SIG-M5 treated with dmso at 0.1 percent for 504 hours (cell line): ENCODE measurements at regions not wholly inside any gene's neighbourhood (a gene's known extent, or its start where the extent isn't known, plus 50 kb on each side); places are given as distances from the start of the nearest gene placed in this dataset.

ENCODE experiments used
- DNase-seq: peaks from one replicate; lab custom pipeline; 2025; ENCODE audit not compliant: unreplicated experiment; lab: John Stamatoyannopoulos, UW

GRCh38 chr13:87868731-87869130 lies 197.6 kb downstream of the SLITRK5 start:
- no peak for DNase-seq

GRCh38 chr13:87872813-87873212 lies 201.6 kb downstream of the SLITRK5 start:
- DNase-seq, result no peak

DNA sequence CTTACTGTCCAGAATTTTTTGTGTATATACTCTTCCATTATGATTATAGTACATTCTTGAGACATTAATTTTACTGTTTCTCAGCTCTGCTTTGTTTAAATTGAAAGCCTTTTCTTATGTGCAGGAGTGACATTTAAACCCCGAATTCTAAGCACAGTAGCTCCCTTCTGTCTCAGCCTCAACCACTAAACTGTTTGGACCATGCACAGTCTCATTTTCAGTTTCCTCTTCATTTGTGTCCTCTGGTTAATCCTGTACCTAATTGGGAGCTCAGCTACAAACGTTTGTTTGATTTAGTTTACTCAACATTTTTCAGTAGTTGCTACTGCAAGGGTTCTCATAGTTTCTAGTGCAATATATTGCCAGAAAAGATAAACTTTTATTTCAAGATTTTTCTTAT lies 206.3 kb downstream of the SLITRK5 start:
- no peak for DNase-seq

GRCh38 chr13:87878706-87879105 lies 207.5 kb downstream of the SLITRK5 start:
- DNase-seq, result no peak

DNA sequence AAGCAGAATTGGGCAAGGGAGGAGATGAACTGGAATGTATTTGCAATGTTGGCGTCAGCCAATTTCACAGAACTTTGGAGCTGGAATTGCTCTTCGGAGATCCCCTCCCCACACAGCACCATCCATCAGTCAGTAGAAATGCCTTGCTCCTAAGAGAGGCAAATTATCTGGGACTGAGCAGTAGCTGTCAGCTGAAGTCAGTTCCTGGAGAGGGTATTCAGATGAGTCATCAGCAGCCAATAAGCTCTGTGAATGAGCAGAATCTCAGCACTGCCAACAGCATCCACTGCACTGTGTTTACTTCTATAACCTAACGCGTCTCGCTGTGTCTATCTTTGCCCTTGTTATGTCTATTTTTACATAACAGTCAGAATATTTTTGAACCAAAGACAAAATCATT lies 213.7 kb downstream of the SLITRK5 start:
- DNase-seq, result no peak

DNA sequence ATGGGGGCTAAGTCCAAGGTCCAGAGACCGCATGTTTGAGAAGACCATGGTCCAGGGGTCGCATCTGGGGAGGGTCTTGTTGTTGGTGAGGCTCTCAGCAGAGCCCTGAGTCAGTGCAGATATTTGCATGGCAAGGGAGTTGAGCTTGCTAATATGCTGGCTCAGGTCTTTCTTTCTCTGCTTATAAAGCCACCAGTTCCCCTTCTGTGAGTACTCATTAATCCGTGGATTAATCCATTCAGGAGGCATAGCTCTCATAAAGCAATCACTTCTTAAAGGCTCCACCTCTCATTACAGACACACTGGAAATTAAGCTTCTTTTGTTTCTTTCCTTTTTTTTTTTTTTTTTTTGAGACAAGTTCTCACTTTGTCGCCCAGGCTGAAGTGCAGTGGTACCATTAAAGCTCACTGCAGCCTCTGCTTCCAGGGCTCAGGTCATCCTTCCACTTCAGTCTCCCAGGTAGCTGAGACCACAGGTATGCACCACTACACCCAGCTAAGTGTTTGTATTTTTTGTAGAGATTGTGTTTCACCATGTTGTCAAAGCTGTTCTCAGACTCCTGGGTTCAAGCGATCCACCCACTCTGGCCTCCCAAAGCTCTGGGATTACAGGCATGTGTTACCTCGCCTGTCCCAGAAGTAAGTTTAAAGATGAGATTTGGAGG lies 216.4 kb downstream of the SLITRK5 start:
- DNase-seq, result no peak

- DNase-seq, result no peak
These were observed 218.1 kb downstream of the SLITRK5 start for GRCh38 chr13:87889254-87889653.

DNA sequence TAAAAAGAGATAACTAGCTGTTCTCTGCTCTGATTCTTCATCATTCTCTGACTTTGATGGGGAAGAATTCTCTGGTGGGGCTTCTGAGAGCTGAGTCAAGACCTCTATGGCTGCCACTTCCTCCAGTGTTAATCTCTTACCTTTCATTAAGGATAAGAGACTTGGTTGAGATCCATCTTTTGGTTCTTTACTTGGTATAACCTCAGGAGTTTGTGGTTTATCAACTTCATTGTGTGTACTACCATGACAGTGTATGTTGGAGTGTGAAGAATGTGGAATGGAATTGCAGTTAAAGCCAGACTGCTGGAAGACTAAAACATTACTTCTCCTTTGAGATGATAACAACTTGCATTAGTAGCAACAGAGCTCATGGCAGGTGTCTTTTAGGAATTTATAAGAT lies 222.0 kb downstream of the SLITRK5 start:
- DNase-seq, result no peak

- peak; percentile 95 for DNase-seq
These were observed 222.9 kb downstream of the SLITRK5 start for GRCh38 chr13:87894059-87894458.

- no peak for DNase-seq
These were observed 232.4 kb downstream of the SLITRK5 start for GRCh38 chr13:87903553-87903952.

DNA sequence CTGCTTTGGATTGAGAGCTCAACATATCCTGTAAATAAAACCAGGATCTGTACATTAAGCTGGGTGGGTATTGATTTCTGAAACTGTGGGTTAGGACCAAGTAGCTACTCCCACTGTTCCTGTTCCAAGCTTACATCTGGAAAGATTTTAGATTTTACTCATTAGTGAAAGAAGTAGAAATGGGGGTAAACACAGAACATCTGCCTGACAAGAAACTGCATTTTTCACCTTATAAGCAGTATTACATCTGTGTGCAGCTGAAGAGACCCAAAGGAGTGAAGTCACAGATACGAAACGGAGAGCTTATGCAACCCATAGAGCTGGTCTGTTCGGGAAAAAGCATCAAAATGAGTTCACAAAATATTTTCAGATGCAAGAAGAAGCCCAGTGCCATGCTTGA lies 235.2 kb downstream of the SLITRK5 start:
- no peak for DNase-seq

DNA sequence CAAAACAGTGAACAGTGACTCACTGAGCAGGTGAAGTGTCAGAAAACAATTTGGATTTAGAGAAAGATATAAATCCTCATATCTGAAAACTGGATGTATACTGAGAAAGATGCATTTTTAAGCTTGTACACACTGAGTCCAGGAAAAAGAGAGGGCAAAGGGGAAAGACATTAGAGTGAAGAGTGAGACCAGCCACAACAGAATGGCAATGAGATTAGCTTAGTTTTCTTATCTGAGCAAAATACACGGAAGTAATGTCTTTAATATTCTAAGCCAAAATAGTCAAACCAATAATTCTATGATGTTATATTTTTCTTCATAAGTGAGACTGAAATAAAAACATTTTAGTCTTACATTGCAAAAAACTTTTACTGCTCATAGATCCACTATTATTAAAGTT lies 236.0 kb downstream of the SLITRK5 start:
- DNase-seq, result no peak

- DNase-seq, result no peak
These were observed 248.8 kb downstream of the SLITRK5 start for GRCh38 chr13:87919956-87920355.

DNA sequence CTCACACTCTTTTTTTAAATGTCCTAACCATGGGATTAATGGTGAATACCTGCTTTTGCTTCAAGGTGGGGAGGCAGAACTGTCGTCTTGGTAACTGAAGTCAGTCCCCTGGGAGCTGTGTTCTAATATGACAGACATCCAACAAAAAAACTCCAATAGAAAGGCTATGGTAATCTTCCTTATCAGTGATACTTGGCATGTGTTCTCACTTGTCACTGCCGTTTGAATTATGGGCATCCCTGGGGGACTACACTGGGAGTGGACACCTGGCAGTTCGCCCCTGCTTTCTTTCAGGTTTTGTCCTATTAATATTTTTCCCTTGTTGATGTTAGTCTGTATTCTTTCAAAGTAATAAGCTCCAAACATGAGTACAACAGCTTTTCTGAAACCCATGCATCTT lies 252.6 kb downstream of the SLITRK5 start:
- DNase-seq, result no peak

GRCh38 chr13:87925006-87925405 lies 253.8 kb downstream of the SLITRK5 start:
- no peak for DNase-seq

GRCh38 chr13:87940776-87941175 lies 269.6 kb downstream of the SLITRK5 start:
- DNase-seq, result no peak

GRCh38 chr13:87941226-87941625 lies 270.1 kb downstream of the SLITRK5 start:
- DNase-seq, result no peak

DNA sequence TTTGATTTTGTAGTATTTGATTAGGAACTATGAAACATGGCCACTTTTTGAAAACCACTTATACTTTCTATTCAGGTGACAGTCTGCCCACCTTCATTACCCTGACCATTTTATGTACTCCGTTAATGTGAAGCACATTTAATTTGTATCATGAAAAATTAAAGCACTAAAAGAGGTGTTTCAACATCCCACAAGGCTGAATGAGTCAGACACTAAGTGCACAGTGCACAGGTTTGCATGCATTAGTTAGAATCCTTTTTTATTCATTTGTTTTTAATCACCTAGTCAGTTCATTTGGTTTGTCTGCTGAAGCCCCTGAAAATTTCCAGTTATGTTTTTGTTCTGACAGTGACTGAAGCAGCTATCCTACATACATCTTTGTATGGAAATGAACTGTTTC lies 271.0 kb downstream of the SLITRK5 start:
- DNase-seq, result no peak

DNA sequence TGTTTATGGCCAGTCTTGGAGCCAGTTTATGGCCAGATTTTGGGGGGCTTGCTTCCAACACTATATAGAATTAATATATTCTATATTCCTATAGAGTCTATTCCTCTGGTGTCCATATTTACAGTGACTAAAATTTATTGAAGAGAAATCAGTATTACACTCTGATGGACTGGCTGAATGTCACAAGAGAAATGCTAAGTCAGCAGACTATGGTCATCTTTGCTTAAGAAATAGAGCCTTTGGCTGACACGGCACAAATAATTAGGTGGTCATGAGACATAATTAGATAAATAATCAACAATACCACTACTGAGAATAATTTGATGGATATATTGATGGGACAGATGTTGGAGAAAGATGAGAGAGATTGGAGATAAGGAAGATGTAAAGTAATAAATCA lies 272.9 kb downstream of the SLITRK5 start:
- no peak for DNase-seq

DNA sequence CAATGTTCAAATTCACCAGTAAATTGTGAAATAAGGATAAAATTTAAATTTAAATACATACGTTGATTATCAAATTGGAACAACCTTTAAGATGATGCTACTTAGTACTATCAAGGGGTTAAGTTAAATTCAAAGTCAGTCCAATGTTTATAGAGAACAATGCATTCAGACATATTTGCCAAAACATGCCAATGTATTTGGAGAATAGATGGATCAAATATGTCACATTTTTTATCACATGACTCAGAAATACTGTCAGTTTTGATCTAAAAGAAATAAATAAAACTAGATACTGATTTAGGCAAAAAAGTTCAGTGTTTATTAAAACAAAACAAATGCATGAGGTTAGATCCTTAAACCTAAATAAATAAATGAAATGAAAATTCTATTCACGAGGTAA lies 281.2 kb downstream of the SLITRK5 start:
- DNase-seq, result no peak

DNA sequence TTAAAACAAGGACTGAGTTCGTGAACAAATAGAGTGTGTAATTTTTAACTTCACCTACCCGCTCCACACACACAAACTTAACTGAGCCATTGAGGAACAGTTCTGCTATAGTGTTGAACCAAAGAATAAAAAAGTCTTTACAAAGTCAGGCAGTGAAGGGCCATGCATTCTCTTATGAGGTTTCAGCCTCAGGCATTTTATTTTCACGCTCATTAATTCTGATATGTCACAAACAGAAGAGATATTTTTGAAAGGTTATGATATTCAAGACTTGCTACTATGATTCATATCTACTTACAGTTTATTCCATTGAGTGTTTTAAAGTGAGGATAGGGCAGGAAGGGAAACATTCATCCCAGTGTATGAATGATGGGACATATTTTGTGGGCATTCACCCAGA lies 282.2 kb downstream of the SLITRK5 start:
- DNase-seq, result no peak

DNA sequence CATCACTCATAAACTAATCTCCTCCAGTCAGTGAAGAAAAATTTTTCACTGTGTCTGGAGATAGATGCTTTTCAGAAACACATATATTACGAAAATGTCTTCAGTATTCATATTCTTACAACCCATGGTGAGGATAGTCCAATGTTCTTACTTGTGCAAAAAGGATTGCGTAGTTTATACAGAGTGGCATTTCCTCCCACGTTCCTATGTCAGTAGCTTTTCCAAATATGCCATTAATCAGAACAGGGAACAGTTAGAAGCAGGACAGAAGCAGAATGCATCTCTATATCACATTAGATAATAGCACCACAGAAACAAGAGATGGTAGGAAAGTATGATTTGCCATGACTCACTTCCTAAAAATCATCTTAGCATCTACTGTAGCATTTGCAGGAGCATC lies 282.9 kb downstream of the SLITRK5 start:
- DNase-seq, result no peak

- no peak for DNase-seq
These were observed 290.4 kb downstream of the SLITRK5 start for GRCh38 chr13:87961546-87961945.

- DNase-seq, result no peak
These were observed 301.4 kb downstream of the SLITRK5 start for GRCh38 chr13:87972568-87972967.
